Transverse colon (tissue), 4 donors: ENCODE measurements at regions not wholly inside any gene's neighbourhood (a gene's known extent, or its start where the extent isn't known, plus 50 kb on each side); places are given as distances from the start of the nearest gene placed in this dataset.

Experiments used
- CTCF ChIP-seq, 5 experiments: fragments of 200-600 bp in 3 of 5; fragments of 450-650 bp in 2 of 5; sonication (generic) in 3 of 5; IDR thresholded peaks; 1 replicate in 2 of 5; 2 replicates in 3 of 5; pipeline ENCODE4 v1.5.1; 2016 to 2017; ENCODE audit warnings: antibody characterized with exemption in 5 of 5, inconsistent platforms in 3 of 5, mild to moderate bottlenecking in 2 of 5, moderate library complexity in 1 of 5
- EP300 ChIP-seq: sonication (generic); formaldehyde crosslinking; IDR thresholded peaks from one replicate; pipeline ENCODE4 v1.6.1; 2017; ENCODE audit warnings: antibody characterized with exemption, low read depth
- POLR2A ChIP-seq: fragments of 450-650 bp; IDR thresholded peaks from one replicate; pipeline ENCODE4 v1.6.1; 2016; ENCODE audit warnings: antibody characterized with exemption, mild to moderate bottlenecking, moderate library complexity
- POLR2AphosphoS5 ChIP-seq, 3 donors: sonication (generic); formaldehyde crosslinking; IDR thresholded peaks; one replicate each; pipeline ENCODE4 v1.6.1; 2016; ENCODE audit warnings: antibody characterized with exemption in 3 of 3

DNA sequence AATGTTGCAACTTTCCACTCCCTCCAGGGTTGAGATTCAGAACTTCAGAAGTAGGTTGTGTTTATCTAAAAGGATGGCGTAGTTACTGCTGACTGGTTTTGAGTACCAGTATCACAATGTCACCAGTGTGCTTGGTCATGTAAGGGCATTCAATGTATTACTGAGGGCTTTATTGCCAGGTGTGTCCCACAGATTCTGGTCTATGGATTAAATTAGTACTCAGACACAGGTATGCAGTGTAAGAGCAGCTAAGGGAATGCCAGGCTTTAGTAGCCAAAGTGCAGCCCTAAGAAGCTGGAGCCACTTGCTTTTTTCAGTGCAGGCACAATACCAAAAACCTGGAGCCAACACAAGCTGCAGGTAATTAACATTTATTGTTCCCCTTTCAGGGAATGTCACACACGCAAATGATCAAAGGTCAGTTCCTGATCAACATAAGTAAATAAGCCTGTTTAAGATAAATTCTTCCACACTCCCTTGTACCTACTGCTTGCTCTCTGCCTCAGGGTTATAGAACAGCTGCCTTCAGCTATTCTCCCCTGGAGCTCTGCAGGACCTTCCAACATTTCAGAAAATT, 130.1 kb upstream of the ZNF91 start:
- TF ChIP-seq POLR2A (no peak), CTCF (IDR thresholded peaks at IDR 0.05) (no peak), EP300 (no peak), POLR2AphosphoS5 (IDR thresholded peaks at IDR 0.05) (peak in 1 of 3 donors; percentile 27)
